ENCODE measurements at regions not wholly inside any gene's neighbourhood (a gene's known extent, or its start where the extent isn't known, plus 50 kb on each side); places are given as distances from the start of the nearest gene placed in this dataset.

- Histone ChIP-seq H3K9ac (replicated peaks; ENCODE audit: extremely low read depth, insufficient read depth, low read length) (no peak overlapping the region), H3K79me2 (ENCODE audit: control insufficient read depth, insufficient read depth, low read length) (no peaks in the 10 kb centered on the region), H3K27ac (ENCODE audit: insufficient read depth, low read depth, low read length) (no peak overlapping the region), H3K4me2 (ENCODE audit: insufficient read depth, low read length) (no peak overlapping the region), H3K4me3 (replicated peaks in 1 of 3; ENCODE audit: insufficient read depth in 1 of 3, low read depth in 1 of 3, low read length in 3 of 3) (no peak overlapping the region), H3K27me3 (ENCODE audit: control insufficient read depth in 2 of 2, insufficient read depth in 2 of 2, low read length in 2 of 2) (no peaks in the 10 kb centered on the region), H3K9me1 (replicated peaks; ENCODE audit: control insufficient read depth, extremely low read depth, insufficient read depth, low read length) (no peaks in the 10 kb centered on the region), H3K4me1 (ENCODE audit: control insufficient read depth, extremely low read depth, insufficient read depth, low read length) (no peaks in the 10 kb centered on the region), H4K20me1 (replicated peaks; ENCODE audit: control insufficient read depth, extremely low read depth, insufficient read depth, low read length) (no peaks in the 10 kb centered on the region), H3K9me3 (replicated peaks; ENCODE audit: control insufficient read depth, insufficient read depth, low read length) (peaks cover 7% of the 10 kb centered on the region), H3K36me3 (ENCODE audit: control insufficient read depth in 2 of 2, extremely low read depth in 1 of 2, insufficient read depth in 2 of 2, low read length in 2 of 2) (no peaks in the 10 kb centered on the region), H2AFZ (ENCODE audit: low read depth, low read length) (no peak overlapping the region)
- ChIA-PET POLR2A (no interaction called here), CTCF (no interaction called here)
- dilution Hi-C loops (cut with MboI; ENCODE audit: extremely low pct_ligation_motif_present, low sequenced_read_pairs): no loop called here
- intact Hi-C loops (cut with micrococcal nuclease): no loop called here
- DNase-seq (ENCODE audit: low read depth, low spot score): no peak
- no TSS peak for BruUV-seq (replicated peaks)
- no peak for TF ChIP-seq JUN (IDR thresholded peaks at IDR 0.05; ENCODE audit: borderline replicate concordance, insufficient read depth, insufficient read length, low read depth)
- TF ChIP-seq POLR2A (IDR thresholded peaks at IDR 0.05; ENCODE audit: low read depth, low read length): no peak
- TF ChIP-seq POLR2AphosphoS5 (IDR thresholded peaks at IDR 0.05; ENCODE audit: insufficient read depth, low read depth, low read length): no peak
- TF ChIP-seq EZH2 (IDR thresholded peaks at IDR 0.05; ENCODE audit: borderline replicate concordance, low read depth, low read length, severe bottlenecking): no peak
- no peak for TF ChIP-seq MAX (IDR thresholded peaks at IDR 0.05; ENCODE audit: insufficient read depth, insufficient read length)
- TF ChIP-seq MYC (IDR thresholded peaks at IDR 0.05; ENCODE audit: low read depth, low read length): no peak
- TF ChIP-seq FOS (IDR thresholded peaks at IDR 0.05; ENCODE audit: borderline replicate concordance, insufficient read depth, low read length): no peak
- TF ChIP-seq CTCF (IDR thresholded peaks at IDR 0.05; ENCODE audit: extremely low read depth in 1 of 2, insufficient read depth in 1 of 2, low read depth in 1 of 2, low read length in 2 of 2): no peak
- TF ChIP-seq GATA2 (IDR thresholded peaks at IDR 0.05; ENCODE audit: insufficient read depth, insufficient read length, low read depth, low read length): no peak
- FAIRE-seq: no peak
These were observed 272.3 kb upstream of the RNF32 start for GRCh38 chr7:156368053-156368843.
